ENCODE measurements at regions not wholly inside any gene's neighbourhood (a gene's known extent, or its start where the extent isn't known, plus 50 kb on each side); places are given as distances from the start of the nearest gene placed in this dataset.

- no peak for DNase-seq
Measured at GRCh38 chr2:9156483-9156882, 50.1 kb upstream of the ASAP2 start.

GRCh38 chr2:9154061-9154460 lies 52.6 kb upstream of the ASAP2 start:
- no peak for DNase-seq

GRCh38 chr2:9153643-9153980 lies 53.0 kb upstream of the ASAP2 start:
- no peak for DNase-seq

- DNase-seq: peak; percentile 47
Measured at GRCh38 chr2:9152975-9153642, 53.5 kb upstream of the ASAP2 start.

DNA sequence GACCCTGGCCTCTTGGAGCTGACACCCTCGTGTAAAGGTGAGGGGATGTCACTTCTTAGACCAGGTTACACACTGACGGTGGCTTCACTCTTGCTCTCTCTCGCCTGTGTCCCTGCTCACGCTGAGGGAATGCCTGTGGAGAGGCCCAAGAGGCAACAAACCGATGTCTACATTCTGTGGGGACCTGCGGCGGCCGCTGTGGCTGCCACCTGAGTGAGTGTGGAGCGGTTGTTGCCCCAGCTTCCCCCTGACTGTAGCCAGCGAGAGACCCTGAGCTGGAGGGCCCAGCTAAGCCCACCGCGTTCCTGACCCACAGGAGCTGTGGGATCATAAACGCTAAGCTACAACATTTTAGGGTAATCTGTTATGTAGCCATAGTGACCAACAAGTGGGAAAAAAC lies 55.7 kb upstream of the ASAP2 start:
- no peak for DNase-seq

- no peak for DNase-seq
Measured at GRCh38 chr2:9150568-9150900, 56.1 kb upstream of the ASAP2 start.

DNA sequence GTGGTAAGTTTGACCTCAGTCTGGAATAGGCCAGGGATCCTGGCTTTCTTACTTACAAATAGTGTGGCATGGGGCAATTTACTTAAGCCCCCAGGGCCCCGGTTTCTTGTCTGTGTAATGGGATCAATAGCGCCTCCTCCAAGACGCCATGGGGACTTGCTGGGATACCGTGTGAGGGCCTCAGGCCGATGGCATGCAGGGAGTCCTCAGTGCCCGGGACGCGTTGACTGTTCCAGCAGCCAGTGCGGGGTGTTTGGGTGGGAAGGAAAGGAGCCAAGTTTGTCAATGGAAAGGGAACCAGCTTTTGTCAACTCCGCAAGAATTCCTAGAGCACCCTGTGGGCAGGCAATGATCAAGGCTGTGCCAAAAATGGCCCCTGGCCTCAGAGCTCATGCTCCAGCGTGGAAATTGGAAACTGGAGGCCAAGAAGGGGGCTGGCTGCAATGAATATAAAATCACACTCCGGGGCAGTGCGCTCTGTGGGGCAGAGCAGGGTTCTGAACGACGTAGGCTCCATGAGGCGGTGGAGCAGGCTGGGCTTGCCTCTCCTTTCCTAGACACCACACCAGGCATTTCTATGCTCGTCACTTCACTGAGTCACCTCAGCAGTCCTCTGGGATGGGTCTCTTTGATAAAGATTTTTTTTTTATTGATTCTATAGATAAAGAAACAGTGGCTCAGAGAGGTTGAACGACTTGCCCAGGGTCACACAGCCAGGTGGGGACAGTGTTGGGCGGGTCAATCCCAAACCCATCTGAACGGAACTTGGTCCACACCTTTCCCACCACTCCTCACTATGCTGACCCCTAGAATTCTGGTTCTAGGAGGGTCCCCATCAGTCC lies 56.7 kb upstream of the ASAP2 start:
- DNase-seq: no peak

GRCh38 chr2:9149388-9149660 lies 57.3 kb upstream of the ASAP2 start:
- no peak for DNase-seq

DNA sequence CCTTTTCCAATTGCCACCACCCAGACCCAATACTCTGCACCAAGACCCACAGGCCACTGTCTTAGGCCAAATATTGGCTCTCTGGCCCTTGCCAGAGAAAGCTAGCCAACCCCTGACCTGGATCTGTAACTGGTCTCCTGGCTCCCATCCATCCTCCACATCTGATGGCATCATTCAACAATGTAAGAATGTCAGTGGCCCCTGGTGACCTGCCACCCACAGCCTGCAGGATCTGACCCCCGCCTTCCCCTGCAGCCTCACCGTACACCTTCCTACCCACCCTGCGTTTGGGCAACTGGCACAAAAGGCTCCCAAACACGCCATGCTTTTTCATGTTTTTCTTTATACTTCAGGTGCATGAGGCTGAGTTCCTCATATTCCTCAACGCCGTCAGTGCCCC lies 60.0 kb upstream of the ASAP2 start:
- no peak for DNase-seq

GRCh38 chr2:9145752-9146430 lies 60.7 kb upstream of the ASAP2 start:
- DNase-seq: no peak

DNA sequence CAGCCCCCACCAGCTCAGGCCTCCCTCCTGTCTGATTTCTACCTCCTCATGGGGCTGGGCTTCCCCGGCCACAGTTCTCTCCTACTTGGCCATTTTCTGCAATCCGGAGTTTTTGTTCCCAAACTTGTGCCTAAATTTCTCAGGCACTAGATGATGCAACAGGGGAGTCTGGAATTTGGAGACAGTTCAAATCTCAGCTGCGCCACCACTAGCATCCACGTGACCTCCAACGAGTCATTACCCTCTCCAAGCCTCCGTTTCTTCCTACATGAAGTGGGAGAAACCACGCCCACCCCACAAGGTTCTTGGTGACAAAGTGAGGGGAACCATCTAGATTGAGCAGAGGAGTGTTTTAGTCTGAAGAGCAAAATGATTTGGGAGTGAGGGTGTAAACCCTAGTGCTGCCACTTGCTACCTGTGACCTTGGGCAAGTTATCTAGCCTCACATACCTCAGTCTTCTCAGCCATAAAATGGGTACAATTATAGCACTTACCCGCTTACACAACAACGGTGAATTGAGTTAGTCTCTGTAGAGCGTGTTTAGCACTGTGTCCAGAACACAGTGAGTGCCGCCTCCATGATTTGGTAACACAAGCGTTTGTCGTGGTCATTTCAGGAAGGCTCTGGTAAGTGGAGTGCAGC lies 61.4 kb upstream of the ASAP2 start:
- DNase-seq: peak; percentile 86

GRCh38 chr2:9144617-9145016 lies 62.0 kb upstream of the ASAP2 start:
- peak; percentile 66 for DNase-seq

- DNase-seq: no peak
Measured at GRCh38 chr2:9144046-9144445, 62.6 kb upstream of the ASAP2 start.

- DNase-seq: no peak
Measured at GRCh38 chr2:9143264-9143815, 63.3 kb upstream of the ASAP2 start.

DNA sequence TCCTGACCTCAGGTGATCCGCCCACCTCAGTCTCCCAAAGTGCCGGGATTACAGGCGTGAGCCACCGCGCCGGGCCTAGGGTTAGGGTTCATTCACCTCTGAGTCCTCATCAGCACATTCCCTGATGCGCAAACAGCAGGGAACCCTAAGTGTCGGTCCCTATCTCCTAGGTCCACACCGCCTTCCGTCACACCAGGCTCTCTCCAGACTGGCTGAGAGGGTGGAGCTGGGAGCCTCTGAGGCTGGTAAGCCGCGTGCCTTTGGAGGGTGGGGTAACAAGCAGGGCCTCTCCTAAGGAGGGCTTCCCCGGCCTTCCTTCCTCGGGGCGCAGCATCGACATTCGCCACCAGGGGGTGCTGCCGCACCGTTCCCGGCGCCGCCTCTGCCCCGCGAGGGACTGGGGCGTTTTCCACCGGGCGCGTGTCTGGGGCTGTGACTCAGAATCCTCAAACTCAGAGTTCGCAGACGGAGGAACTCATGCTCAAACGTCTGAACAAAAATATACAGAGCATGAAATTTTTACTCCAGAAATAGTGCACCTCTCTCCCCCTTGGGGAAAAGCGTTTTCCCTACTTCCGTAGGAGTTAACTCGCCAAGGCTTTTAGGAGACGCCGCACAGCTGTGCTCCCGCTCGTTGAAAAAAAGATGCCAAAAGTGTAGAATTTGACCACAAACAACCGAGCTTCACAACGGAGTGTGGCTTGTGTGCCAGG lies 63.9 kb upstream of the ASAP2 start:
- DNase-seq: peak; percentile 90

- no peak for DNase-seq
Measured at GRCh38 chr2:9141706-9142460, 64.7 kb upstream of the ASAP2 start.

DNA sequence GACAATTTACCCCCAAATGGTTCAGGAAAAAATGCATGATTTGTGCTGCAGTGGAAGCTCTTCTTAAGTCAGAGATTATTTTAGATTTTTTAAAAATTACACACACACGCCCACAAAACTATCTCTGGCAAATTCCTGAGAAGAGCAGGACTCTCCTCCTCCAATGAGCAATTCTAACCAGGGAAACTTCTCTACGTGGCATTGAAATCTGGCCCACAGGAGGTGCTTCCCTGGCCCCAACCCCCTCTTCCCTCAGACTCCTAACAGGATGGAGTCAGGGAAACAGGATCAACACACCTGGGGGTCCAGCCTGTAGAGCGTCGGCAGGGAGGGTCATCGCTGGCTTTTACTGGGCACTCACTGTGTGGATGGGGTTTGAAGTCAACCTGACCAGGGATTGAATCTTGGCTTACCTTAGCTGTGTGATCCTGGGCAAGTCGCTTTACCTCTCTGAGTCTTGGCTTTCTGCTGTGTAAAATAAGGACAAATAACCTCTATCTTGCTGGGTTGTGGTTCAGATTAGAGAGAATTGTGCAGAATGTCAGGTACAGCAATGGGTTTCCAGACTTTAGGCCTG lies 65.4 kb upstream of the ASAP2 start:
- peak; percentile 68 for DNase-seq

GRCh38 chr2:9140645-9141044 lies 66.0 kb upstream of the ASAP2 start:
- no peak for DNase-seq

DNA sequence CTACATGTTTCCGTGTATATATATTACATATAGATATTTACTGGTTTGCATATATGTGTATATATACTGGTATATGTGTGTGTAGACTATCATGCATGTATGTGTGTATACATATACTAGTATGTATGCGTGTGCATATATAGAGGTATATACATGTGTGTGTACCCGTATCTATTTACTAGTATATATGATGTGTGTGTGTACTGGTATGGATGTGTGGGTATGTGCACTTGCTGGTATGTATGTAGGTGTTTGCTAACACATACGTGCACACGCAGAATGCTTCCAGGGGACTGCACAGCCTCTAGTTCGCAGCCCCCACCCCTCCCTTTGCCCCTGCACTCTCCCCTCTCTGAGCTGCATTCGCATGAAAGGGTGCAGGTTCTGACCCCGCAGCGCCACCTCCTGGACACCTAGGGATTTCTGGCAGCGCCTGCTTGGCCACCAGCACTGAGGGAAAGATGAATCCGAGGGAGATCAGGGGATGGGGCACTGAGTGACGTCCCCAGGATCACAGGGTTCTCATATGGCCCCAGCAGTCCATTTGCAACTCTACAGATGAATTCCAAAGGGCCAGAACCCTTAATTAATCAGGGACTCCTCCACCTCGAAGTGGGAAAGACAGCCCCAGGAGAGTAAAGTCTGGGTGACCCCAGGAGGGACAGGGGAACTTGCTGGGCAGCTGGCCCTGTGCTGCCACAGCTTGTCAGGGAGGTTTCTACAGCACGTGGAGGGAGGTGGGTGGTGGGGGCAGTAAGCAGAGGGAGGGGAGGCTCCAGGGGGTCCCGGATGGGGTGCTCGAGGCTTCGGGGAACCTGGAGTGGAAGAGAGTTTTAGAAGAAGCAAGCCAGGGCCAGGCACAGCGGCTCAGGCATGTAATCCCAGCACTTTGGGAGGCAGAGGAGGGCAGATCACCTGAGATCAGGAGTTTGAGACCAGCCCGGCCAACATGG lies 66.8 kb upstream of the ASAP2 start:
- DNase-seq: peak; percentile 56

GRCh38 chr2:9137379-9138150 lies 69.0 kb upstream of the ASAP2 start:
- no peak for DNase-seq
